Transverse colon (tissue), 4 donors: ENCODE measurements at regions not wholly inside any gene's neighbourhood (a gene's known extent, or its start where the extent isn't known, plus 50 kb on each side); places are given as distances from the start of the nearest gene placed in this dataset.

ENCODE experiments used
- CTCF ChIP-seq, 5 experiments: fragments of 200-600 bp in 3 of 5; fragments of 450-650 bp in 2 of 5; sonication (generic) in 3 of 5; IDR thresholded peaks; 1 replicate in 2 of 5; 2 replicates in 3 of 5; pipeline ENCODE4 v1.5.1; 2016 to 2017; ENCODE audit warnings: antibody characterized with exemption in 5 of 5, inconsistent platforms in 3 of 5, mild to moderate bottlenecking in 2 of 5, moderate library complexity in 1 of 5
- EP300 ChIP-seq: sonication (generic); formaldehyde crosslinking; IDR thresholded peaks from one replicate; pipeline ENCODE4 v1.6.1; 2017; ENCODE audit warnings: antibody characterized with exemption, low read depth
- POLR2A ChIP-seq: fragments of 450-650 bp; IDR thresholded peaks from one replicate; pipeline ENCODE4 v1.6.1; 2016; ENCODE audit warnings: antibody characterized with exemption, mild to moderate bottlenecking, moderate library complexity
- POLR2AphosphoS5 ChIP-seq, 3 donors: sonication (generic); formaldehyde crosslinking; IDR thresholded peaks; one replicate each; pipeline ENCODE4 v1.6.1; 2016; ENCODE audit warnings: antibody characterized with exemption in 3 of 3

DNA sequence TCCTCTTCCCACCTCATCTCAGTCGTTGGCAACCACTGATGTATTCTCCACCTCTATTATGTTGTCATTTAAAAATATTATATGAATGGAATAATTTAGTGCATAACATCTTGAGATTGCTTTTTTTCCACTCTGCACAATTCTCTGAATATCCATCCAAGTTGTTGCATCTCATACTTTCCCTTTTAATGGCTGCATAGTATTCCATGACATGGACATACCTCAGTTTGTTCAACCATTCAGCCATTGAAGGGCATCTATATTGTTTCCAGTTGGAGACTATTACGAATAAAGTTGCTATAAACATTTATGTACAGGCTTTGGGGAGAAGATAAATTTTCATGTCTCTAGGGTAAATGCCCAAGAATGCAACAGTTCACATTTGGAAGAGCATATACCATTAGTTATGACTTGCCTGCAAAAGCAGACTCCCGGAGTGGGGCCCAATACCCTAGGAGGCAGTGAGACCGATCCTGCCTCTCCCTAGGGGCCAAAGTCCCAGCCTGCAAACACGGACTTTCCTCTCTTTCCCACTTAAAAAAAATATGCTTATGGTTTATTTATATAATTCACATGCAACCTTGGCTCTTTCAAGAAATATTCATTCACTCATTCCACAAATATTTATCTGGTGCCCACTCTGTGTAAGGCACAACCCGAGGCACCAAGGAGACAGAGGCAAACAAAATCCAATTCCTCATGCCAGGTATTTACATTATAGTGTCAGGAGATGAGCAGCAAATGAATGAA lies 227.0 kb upstream of the PMEPA1 start:
- no peak for TF ChIP-seq CTCF (IDR thresholded peaks at IDR 0.05)
- no peak for TF ChIP-seq POLR2A
- no peak for TF ChIP-seq POLR2AphosphoS5 (IDR thresholded peaks at IDR 0.05)
- no peak for TF ChIP-seq EP300
